GM23338 (cell line): ENCODE measurements at regions not wholly inside any gene's neighbourhood (a gene's known extent, or its start where the extent isn't known, plus 50 kb on each side); places are given as distances from the start of the nearest gene placed in this dataset.

Source experiments
- CREB1 ChIP-seq: fragments of 250-450 bp; sonication (Bioruptor Pico); IDR thresholded peaks from 2 replicates; pipeline ENCODE4 v1.5.0; 2020; ENCODE audit warnings: low read depth, mild to moderate bottlenecking, moderate library complexity
- CTCF ChIP-seq, 2 experiments: fragments of 200-600 bp in 1 of 2; sonication (generic) in 1 of 2; conservative IDR thresholded peaks; 2 replicates each; pipeline versions ENCODE4 v1.5.1 to v1.6.1; 2016 to 2017; ENCODE audit warnings: antibody characterized with exemption in 2 of 2, low read depth in 2 of 2, mild to moderate bottlenecking in 2 of 2, moderate library complexity in 1 of 2
- EZH2 ChIP-seq: fragments of 200-600 bp; sonication (generic); IDR thresholded peaks from one replicate; pipeline ENCODE4 v1.8.0; 2017; ENCODE audit warnings: antibody characterized with exemption, mild to moderate bottlenecking, low read depth; ENCODE audit not compliant: unreplicated experiment
- EZH2phosphoT487 ChIP-seq: fragments of 200-600 bp; sonication (generic); IDR thresholded peaks from one replicate; pipeline ENCODE4 v1.8.1; 2018; ENCODE audit warnings: antibody characterized with exemption; ENCODE audit not compliant: unreplicated experiment
- JUNB ChIP-seq: IDR thresholded peaks from one replicate; pipeline ENCODE4 v1.6.1; 2016; ENCODE audit warnings: antibody characterized with exemption; ENCODE audit not compliant: unreplicated experiment
- POLR2AphosphoS5 ChIP-seq: IDR thresholded peaks from 2 replicates; pipeline ENCODE4 v1.6.1; 2016; ENCODE audit warnings: antibody characterized with exemption, low read depth
- REST ChIP-seq: IDR thresholded peaks from one replicate; pipeline ENCODE4 v1.6.1; 2018; ENCODE audit warnings: antibody characterized with exemption; ENCODE audit not compliant: unreplicated experiment
- STAT1 ChIP-seq: IDR thresholded peaks from one replicate; pipeline ENCODE4 v1.6.1; 2016; ENCODE audit warnings: antibody characterized with exemption; ENCODE audit not compliant: unreplicated experiment
- ZNF114 ChIP-seq: fragments of 250-450 bp; sonication (Bioruptor Pico); IDR thresholded peaks from 2 replicates; pipeline ENCODE4 v1.5.0; 2020; ENCODE audit warnings: mild to moderate bottlenecking, moderate library complexity
- ZNF331 ChIP-seq: fragments of 250-450 bp; sonication (Bioruptor Pico); IDR thresholded peaks from 2 replicates; pipeline ENCODE4 v1.5.0; 2020; ENCODE audit warnings: low read depth, mild to moderate bottlenecking, moderate library complexity
- TF ChIP-seq, protein P1 (sequence below): IDR thresholded peaks from 2 replicates; pipeline ENCODE4 v1.6.1; 2016; ENCODE audit warnings: antibody characterized with exemption

GRCh38 chr7:136637813-136638212 lies 230.6 kb upstream of the CHRM2 start:
- TF ChIP-seq REST = no peak
- no peak for TF ChIP-seq CTCF (conservative IDR thresholded peaks at IDR 0.05; ENCODE audit: low read depth in 2 of 2)
- no peak for TF ChIP-seq EZH2
- TF ChIP-seq POLR2AphosphoS5 = no peak
- no peak for TF ChIP-seq EZH2phosphoT487
- TF ChIP-seq STAT1 = no peak
- no peak for TF ChIP-seq CREB1
- TF ChIP-seq ZNF331 = no peak
- TF ChIP-seq JUNB = no peak
- TF ChIP-seq, protein P1, sequence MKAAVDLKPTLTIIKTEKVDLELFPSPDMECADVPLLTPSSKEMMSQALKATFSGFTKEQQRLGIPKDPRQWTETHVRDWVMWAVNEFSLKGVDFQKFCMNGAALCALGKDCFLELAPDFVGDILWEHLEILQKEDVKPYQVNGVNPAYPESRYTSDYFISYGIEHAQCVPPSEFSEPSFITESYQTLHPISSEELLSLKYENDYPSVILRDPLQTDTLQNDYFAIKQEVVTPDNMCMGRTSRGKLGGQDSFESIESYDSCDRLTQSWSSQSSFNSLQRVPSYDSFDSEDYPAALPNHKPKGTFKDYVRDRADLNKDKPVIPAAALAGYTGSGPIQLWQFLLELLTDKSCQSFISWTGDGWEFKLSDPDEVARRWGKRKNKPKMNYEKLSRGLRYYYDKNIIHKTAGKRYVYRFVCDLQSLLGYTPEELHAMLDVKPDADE = no peak
- no peak for TF ChIP-seq ZNF114 (CRISPR knock-in tag)
